SK-N-SH (cell line): ENCODE measurements at regions not wholly inside any gene's neighbourhood (a gene's known extent, or its start where the extent isn't known, plus 50 kb on each side); places are given as distances from the start of the nearest gene placed in this dataset.

Experiments used
- CTCF ChIA-PET: fragments of 300-600, 350-600 bp; formaldehyde crosslinking; extraction: SDS; loops from one replicate; lab custom pipeline; 2021; lab: Yijun Ruan, JAX
- POLR2A ChIA-PET: fragments of 350-600 bp; sonication (Branson Sonifier 250); formaldehyde crosslinking; extraction: SDS; loops from one replicate; lab custom pipeline; 2020; ENCODE audit warnings: antibody characterized with exemption, inconsistent platforms; lab: Yijun Ruan, JAX
- DNase-seq: peaks from one replicate; pipeline ENCODE4 v3.0.0; 2012
- H2AFZ ChIP-seq: fragments of 200-600 bp; sonication (generic); 2 replicates; pipeline ENCODE4 v1.8.1; 2016; ENCODE audit warnings: antibody characterized with exemption, mild to moderate bottlenecking, low read depth
- H3F3A ChIP-seq: fragments of 200-600 bp; sonication (generic); replicated peaks from 2 replicates; pipeline ENCODE3; 2016; ENCODE audit warnings: antibody characterized with exemption, mild to moderate bottlenecking; ENCODE audit not compliant: insufficient read depth
- H3K27ac ChIP-seq, 2 experiments: fragments of 200-500 bp in 1 of 2; fragments of 200-600 bp in 1 of 2; sonication (Bioruptor generic) in 1 of 2; sonication (generic), shearing (Covaris generic) in 1 of 2; 2 replicates each; pipeline versions ENCODE4 v1.5.1 to v1.6.1; 2014 to 2016; ENCODE audit warnings: low read depth in 2 of 2, inconsistent platforms in 1 of 2, low read length in 1 of 2, mild to moderate bottlenecking in 1 of 2, mixed read lengths in 1 of 2
- H3K27me3 ChIP-seq: fragments of 200-600 bp; sonication (generic), shearing (Covaris generic); 2 replicates; pipeline ENCODE4 v1.6.1; 2016; ENCODE audit warnings: mixed run types; ENCODE audit not compliant: insufficient read depth
- H3K36me3 ChIP-seq, 2 experiments: fragments of 200-500 bp in 1 of 2; fragments of 200-600 bp in 1 of 2; sonication (Bioruptor generic) in 1 of 2; sonication (generic) in 1 of 2; replicated peaks in 1 of 2; 2 replicates each; pipeline versions ENCODE3 to v1.5.1; 2014 to 2016; ENCODE audit warnings: low read length in 1 of 2, mild to moderate bottlenecking in 1 of 2; ENCODE audit not compliant: insufficient read depth in 2 of 2, control insufficient read depth in 1 of 2
- H3K4me1 ChIP-seq, 2 experiments: fragments of 200-500 bp in 1 of 2; fragments of 200-600 bp in 1 of 2; sonication (Bioruptor generic) in 1 of 2; sonication (generic), shearing (Covaris generic) in 1 of 2; 2 replicates each; pipeline versions ENCODE4 v1.5.1 to v1.6.1; 2014 to 2016; ENCODE audit warnings: low read depth in 1 of 2, low read length in 1 of 2, mixed run types in 1 of 2; ENCODE audit not compliant: insufficient read depth in 2 of 2, control insufficient read depth in 1 of 2
- H3K4me2 ChIP-seq: fragments of 200-600 bp; sonication (generic), shearing (Covaris generic); 2 replicates; pipeline ENCODE4 v1.6.1; 2017; ENCODE audit warnings: mixed run types
- H3K4me3 ChIP-seq, 2 experiments: fragments of 200-500 bp in 1 of 2; fragments of 200-600 bp in 1 of 2; sonication (Bioruptor generic) in 1 of 2; sonication (generic), shearing (Covaris generic) in 1 of 2; 2 replicates each; pipeline versions ENCODE4 v1.5.1 to v1.8.1; 2014 to 2016; ENCODE audit warnings: low read depth in 2 of 2, inconsistent platforms in 1 of 2, low read length in 1 of 2, mild to moderate bottlenecking in 1 of 2, mixed read lengths in 1 of 2, moderate library complexity in 1 of 2
- H3K79me2 ChIP-seq: fragments of 200-600 bp; sonication (generic); 2 replicates; pipeline ENCODE4 v1.8.1; 2017; ENCODE audit warnings: mild to moderate bottlenecking; ENCODE audit not compliant: insufficient read depth
- H3K9ac ChIP-seq: fragments of 200-600 bp; sonication (generic); 2 replicates; pipeline ENCODE4 v1.6.1; 2017; ENCODE audit warnings: mixed run types
- H3K9me2 ChIP-seq: fragments of 200-600 bp; sonication (generic); 2 replicates; pipeline ENCODE4 v1.6.1; 2017; ENCODE audit warnings: mixed run types
- H3K9me3 ChIP-seq: fragments of 200-600 bp; sonication (generic); 2 replicates; pipeline ENCODE4 v1.6.1; 2017; ENCODE audit warnings: mixed run types, mild to moderate bottlenecking, moderate library complexity
- H4K20me1 ChIP-seq: fragments of 200-600 bp; sonication (generic); 2 replicates; pipeline ENCODE4 v1.6.1; 2017; ENCODE audit warnings: mild to moderate bottlenecking, mixed run types; ENCODE audit not compliant: insufficient read depth
- EZH2phosphoT487 ChIP-seq: fragments of 200-600 bp; sonication (generic); IDR thresholded peaks from 2 replicates; pipeline ENCODE4 v1.6.1; 2017; ENCODE audit warnings: low read depth, mixed run types, mild to moderate bottlenecking, antibody characterized with exemption, moderate library complexity, borderline replicate concordance
- FOSL2 ChIP-seq: IDR thresholded peaks from 2 replicates; pipeline ENCODE4 v1.4.0; 2012; ENCODE audit warnings: low read depth, mild to moderate bottlenecking, moderate library complexity, borderline replicate concordance
- FOXJ3 ChIP-seq: sonication (generic); formaldehyde crosslinking; IDR thresholded peaks from 2 replicates; pipeline ENCODE4 v1.5.1; 2020; ENCODE audit warnings: mild to moderate bottlenecking, missing genetic modification reagents
- FOXM1 ChIP-seq: IDR thresholded peaks from 2 replicates; pipeline ENCODE4 v1.4.0; 2012; ENCODE audit warnings: low read depth, mild to moderate bottlenecking
- MEF2A ChIP-seq: IDR thresholded peaks from 2 replicates; pipeline ENCODE4 v1.4.0; 2012; ENCODE audit warnings: low read depth, borderline replicate concordance
- NRF1 ChIP-seq: IDR thresholded peaks from 2 replicates; pipeline ENCODE4 v1.6.1; 2012; ENCODE audit warnings: low read depth, mild to moderate bottlenecking, low read length
- POLR2AphosphoS5 ChIP-seq: IDR thresholded peaks from 2 replicates; pipeline ENCODE4 v1.6.1; 2012; ENCODE audit warnings: low read depth, low read length
- RAD21 ChIP-seq: IDR thresholded peaks from 2 replicates; pipeline ENCODE4 v1.6.1; 2012; ENCODE audit warnings: mild to moderate bottlenecking, low read length
- SMC3 ChIP-seq: IDR thresholded peaks from 2 replicates; pipeline ENCODE4 v1.6.1; 2012; ENCODE audit warnings: low read depth, low read length, improper control_type of control experiment
- TAF1 ChIP-seq: IDR thresholded peaks from 2 replicates; pipeline ENCODE4 v1.6.1; 2012; ENCODE audit warnings: low read depth, mild to moderate bottlenecking, low read length, moderate library complexity, borderline replicate concordance
- YY1 ChIP-seq: IDR thresholded peaks from 2 replicates; pipeline ENCODE4 v1.4.0; 2012; ENCODE audit warnings: low read depth, mild to moderate bottlenecking
- WGBS: methylation state at CpG from one replicate; pipeline ENCODE4 v1.1.6; 2017; ENCODE audit warnings: low lambda C conversion rate; 5-methylcytosine and 5-hydroxymethylcytosine counted together
- TF ChIP-seq, protein P1 (sequence below): IDR thresholded peaks from 2 replicates; pipeline ENCODE4 v1.6.1; 2012; ENCODE audit warnings: mild to moderate bottlenecking, low read depth, low read length, moderate library complexity
- TF ChIP-seq, protein P2 (sequence below): fragments of 150-350 bp; IDR thresholded peaks from 2 replicates; pipeline ENCODE4 v1.6.1; 2016; ENCODE audit warnings: mild to moderate bottlenecking, low read depth, low read length
- TF ChIP-seq, protein P3 (sequence below): fragments of 200-600 bp; sonication (generic); IDR thresholded peaks from 2 replicates; pipeline ENCODE4 v1.6.1; 2017; ENCODE audit warnings: antibody characterized with exemption, mild to moderate bottlenecking, moderate library complexity
- TF ChIP-seq, protein P4 (sequence below): fragments of 150-350 bp; IDR thresholded peaks from 2 replicates; pipeline ENCODE4 v1.6.1; 2017; ENCODE audit warnings: antibody characterized with exemption, low read length, low read depth, borderline replicate concordance

DNA sequence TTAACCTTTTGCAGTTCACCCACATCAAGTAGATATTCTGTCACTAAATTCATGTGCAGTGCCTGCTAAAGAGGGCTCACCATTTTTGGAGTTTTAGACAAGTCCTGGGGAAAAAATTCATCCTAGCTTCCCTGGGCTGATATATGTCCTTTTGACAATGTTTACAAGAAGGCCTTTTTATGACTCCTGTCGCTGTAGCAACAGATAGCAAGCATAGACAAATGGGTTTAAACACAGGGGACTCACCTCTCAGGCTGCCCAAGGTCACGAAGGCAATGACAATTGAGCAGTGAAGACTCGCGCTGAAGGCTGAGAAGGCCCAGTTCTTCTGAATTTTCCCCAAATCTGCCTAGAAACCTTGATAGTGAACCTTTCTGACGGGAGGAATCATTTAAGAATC is 150.7 kb upstream of the CPM start:
- DNase-seq: no peak
- no peak overlapping the region for H2AFZ ChIP-seq
- no peaks in the 10 kb centered on the region for H3K79me2 ChIP-seq
- no peaks in the 10 kb centered on the region for H3K27me3 ChIP-seq
- H3F3A ChIP-seq: no peaks in the 10 kb centered on the region
- 47% methylated on average over 5 of the region's 5 CpGs for WGBS
- CTCF ChIA-PET: interaction anchor here (1.6 kb wide), 1 partner anchor 14 kb away, joined by 3 read pairs; no protein-coding TSS in a partner anchor
- no peaks in the 10 kb centered on the region for H3K9me2 ChIP-seq
- TF ChIP-seq, protein P1, sequence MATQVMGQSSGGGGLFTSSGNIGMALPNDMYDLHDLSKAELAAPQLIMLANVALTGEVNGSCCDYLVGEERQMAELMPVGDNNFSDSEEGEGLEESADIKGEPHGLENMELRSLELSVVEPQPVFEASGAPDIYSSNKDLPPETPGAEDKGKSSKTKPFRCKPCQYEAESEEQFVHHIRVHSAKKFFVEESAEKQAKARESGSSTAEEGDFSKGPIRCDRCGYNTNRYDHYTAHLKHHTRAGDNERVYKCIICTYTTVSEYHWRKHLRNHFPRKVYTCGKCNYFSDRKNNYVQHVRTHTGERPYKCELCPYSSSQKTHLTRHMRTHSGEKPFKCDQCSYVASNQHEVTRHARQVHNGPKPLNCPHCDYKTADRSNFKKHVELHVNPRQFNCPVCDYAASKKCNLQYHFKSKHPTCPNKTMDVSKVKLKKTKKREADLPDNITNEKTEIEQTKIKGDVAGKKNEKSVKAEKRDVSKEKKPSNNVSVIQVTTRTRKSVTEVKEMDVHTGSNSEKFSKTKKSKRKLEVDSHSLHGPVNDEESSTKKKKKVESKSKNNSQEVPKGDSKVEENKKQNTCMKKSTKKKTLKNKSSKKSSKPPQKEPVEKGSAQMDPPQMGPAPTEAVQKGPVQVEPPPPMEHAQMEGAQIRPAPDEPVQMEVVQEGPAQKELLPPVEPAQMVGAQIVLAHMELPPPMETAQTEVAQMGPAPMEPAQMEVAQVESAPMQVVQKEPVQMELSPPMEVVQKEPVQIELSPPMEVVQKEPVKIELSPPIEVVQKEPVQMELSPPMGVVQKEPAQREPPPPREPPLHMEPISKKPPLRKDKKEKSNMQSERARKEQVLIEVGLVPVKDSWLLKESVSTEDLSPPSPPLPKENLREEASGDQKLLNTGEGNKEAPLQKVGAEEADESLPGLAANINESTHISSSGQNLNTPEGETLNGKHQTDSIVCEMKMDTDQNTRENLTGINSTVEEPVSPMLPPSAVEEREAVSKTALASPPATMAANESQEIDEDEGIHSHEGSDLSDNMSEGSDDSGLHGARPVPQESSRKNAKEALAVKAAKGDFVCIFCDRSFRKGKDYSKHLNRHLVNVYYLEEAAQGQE: no peak
- no peak for TF ChIP-seq POLR2AphosphoS5
- TF ChIP-seq TAF1: no peak
- TF ChIP-seq FOSL2: no peak
- TF ChIP-seq MEF2A: no peak
- TF ChIP-seq FOXJ3 (CRISPR knock-in tag): no peak
- no peak for TF ChIP-seq NRF1
- no peak for TF ChIP-seq SMC3
- no peak for TF ChIP-seq EZH2phosphoT487
- no peak for TF ChIP-seq FOXM1
- TF ChIP-seq RAD21: no peak
- TF ChIP-seq, protein P2, sequence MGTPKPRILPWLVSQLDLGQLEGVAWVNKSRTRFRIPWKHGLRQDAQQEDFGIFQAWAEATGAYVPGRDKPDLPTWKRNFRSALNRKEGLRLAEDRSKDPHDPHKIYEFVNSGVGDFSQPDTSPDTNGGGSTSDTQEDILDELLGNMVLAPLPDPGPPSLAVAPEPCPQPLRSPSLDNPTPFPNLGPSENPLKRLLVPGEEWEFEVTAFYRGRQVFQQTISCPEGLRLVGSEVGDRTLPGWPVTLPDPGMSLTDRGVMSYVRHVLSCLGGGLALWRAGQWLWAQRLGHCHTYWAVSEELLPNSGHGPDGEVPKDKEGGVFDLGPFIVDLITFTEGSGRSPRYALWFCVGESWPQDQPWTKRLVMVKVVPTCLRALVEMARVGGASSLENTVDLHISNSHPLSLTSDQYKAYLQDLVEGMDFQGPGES: no peak
- TF ChIP-seq YY1: no peak
- TF ChIP-seq, all 33 proteins: peak for 0
- H3K9me3 ChIP-seq: no peaks in the 10 kb centered on the region
- no peak overlapping the region for H3K27ac ChIP-seq
- H3K9ac ChIP-seq: no peak overlapping the region
- H4K20me1 ChIP-seq: no peaks in the 10 kb centered on the region
- no peaks in the 10 kb centered on the region for H3K4me1 ChIP-seq
- POLR2A ChIA-PET: no interaction called here
- H3K4me3 ChIP-seq: no peak overlapping the region
- H3K4me2 ChIP-seq: no peak overlapping the region
- H3K36me3 ChIP-seq: peaks cover 0 to 4% of the 10 kb centered on the region in 2 experiments

GRCh38 chr12:69084816-69085378 is 151.9 kb upstream of the CPM start:
- H4K20me1 ChIP-seq: no peaks in the 10 kb centered on the region
- CTCF ChIA-PET: interaction anchor here (1.9 kb wide), 1 partner anchor 15 kb away, joined by 10 read pairs; no protein-coding TSS in a partner anchor
- H2AFZ ChIP-seq: no peak overlapping the region; the same call in 1 of the 2 replicates
- no peak overlapping the region for H3K4me3 ChIP-seq
- H3F3A ChIP-seq: no peaks in the 10 kb centered on the region
- no peak for DNase-seq
- peaks cover 0 to 4% of the 10 kb centered on the region in 2 experiments for H3K36me3 ChIP-seq
- H3K27ac ChIP-seq: no peak overlapping the region
- POLR2A ChIA-PET: no interaction called here
- no peak overlapping the region for H3K4me2 ChIP-seq
- H3K79me2 ChIP-seq: no peaks in the 10 kb centered on the region
- no peak overlapping the region for H3K9ac ChIP-seq
- TF ChIP-seq POLR2AphosphoS5 (no peak), EZH2phosphoT487 (no peak)
- TF ChIP-seq, protein P3, sequence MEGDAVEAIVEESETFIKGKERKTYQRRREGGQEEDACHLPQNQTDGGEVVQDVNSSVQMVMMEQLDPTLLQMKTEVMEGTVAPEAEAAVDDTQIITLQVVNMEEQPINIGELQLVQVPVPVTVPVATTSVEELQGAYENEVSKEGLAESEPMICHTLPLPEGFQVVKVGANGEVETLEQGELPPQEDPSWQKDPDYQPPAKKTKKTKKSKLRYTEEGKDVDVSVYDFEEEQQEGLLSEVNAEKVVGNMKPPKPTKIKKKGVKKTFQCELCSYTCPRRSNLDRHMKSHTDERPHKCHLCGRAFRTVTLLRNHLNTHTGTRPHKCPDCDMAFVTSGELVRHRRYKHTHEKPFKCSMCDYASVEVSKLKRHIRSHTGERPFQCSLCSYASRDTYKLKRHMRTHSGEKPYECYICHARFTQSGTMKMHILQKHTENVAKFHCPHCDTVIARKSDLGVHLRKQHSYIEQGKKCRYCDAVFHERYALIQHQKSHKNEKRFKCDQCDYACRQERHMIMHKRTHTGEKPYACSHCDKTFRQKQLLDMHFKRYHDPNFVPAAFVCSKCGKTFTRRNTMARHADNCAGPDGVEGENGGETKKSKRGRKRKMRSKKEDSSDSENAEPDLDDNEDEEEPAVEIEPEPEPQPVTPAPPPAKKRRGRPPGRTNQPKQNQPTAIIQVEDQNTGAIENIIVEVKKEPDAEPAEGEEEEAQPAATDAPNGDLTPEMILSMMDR: no peak
- TF ChIP-seq, protein P4, sequence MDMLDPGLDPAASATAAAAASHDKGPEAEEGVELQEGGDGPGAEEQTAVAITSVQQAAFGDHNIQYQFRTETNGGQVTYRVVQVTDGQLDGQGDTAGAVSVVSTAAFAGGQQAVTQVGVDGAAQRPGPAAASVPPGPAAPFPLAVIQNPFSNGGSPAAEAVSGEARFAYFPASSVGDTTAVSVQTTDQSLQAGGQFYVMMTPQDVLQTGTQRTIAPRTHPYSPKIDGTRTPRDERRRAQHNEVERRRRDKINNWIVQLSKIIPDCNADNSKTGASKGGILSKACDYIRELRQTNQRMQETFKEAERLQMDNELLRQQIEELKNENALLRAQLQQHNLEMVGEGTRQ: no peak
- H3K27me3 ChIP-seq: no peaks in the 10 kb centered on the region
- H3K4me1 ChIP-seq: no peaks in the 10 kb centered on the region
- H3K9me3 ChIP-seq: no peaks in the 10 kb centered on the region
- no peaks in the 10 kb centered on the region for H3K9me2 ChIP-seq
